Peyer's patch (tissue), 4 donors: ENCODE measurements at regions not wholly inside any gene's neighbourhood (a gene's known extent, or its start where the extent isn't known, plus 50 kb on each side); places are given as distances from the start of the nearest gene placed in this dataset.

Experiments
- DNase-seq, 3 donors: peaks; one replicate each; pipeline ENCODE4 v3.0.0-alpha.2; 2017 to 2019
- H3K27ac ChIP-seq, 4 donors: fragments of 200-600 bp; sonication (generic); one replicate each; pipeline ENCODE4 v1.5.1; 2016 to 2019
- H3K27me3 ChIP-seq, 2 donors: fragments of 200-600 bp; sonication (generic); one replicate each; pipeline ENCODE4 v1.5.1; 2019
- H3K36me3 ChIP-seq, 3 donors: fragments of 200-600 bp; sonication (generic); one replicate each; pipeline ENCODE4 v1.5.1; 2016 to 2019
- H3K4me1 ChIP-seq, 4 donors: fragments of 200-600 bp; sonication (generic); one replicate each; pipeline ENCODE4 v1.5.1; 2016 to 2019
- H3K4me3 ChIP-seq, 4 donors: fragments of 200-600 bp; sonication (generic); 1 replicate in 3 of 4; 2 replicates in 1 of 4; pipeline ENCODE4 v1.5.1; 2016 to 2019; ENCODE audit warnings: mild to moderate bottlenecking in 1 of 4
- H3K9me3 ChIP-seq, 4 donors: fragments of 200-600 bp; sonication (generic); one replicate each; pipeline ENCODE4 v1.5.1; 2016 to 2019; ENCODE audit warnings: mild to moderate bottlenecking in 1 of 4
- CTCF ChIP-seq, 6 experiments: fragments of 450-650 bp in 4 of 6; fragments of 200-600 bp in 2 of 6; sonication (generic) in 1 of 6; IDR thresholded peaks; one replicate each; pipeline ENCODE4 v1.5.1; 2017 to 2019; ENCODE audit warnings: antibody characterized with exemption in 6 of 6, mild to moderate bottlenecking in 3 of 6, moderate library complexity in 1 of 6
- POLR2A ChIP-seq, 2 donors: fragments of 450-650 bp; IDR thresholded peaks; one replicate each; pipeline ENCODE4 v1.5.1; 2017; ENCODE audit warnings: antibody characterized with exemption in 2 of 2, mild to moderate bottlenecking in 2 of 2, moderate library complexity in 2 of 2

- DNase-seq: no peak
- no peak overlapping the region for H3K4me3 ChIP-seq
- no peaks in the 10 kb centered on the region for H3K27me3 ChIP-seq
- peaks cover 0 to 10% (median 0%) of the 10 kb centered on the region in 4 donors for H3K4me1 ChIP-seq
- H3K9me3 ChIP-seq: no peaks in the 10 kb centered on the region
- TF ChIP-seq CTCF (IDR thresholded peaks at IDR 0.05): no peak
- TF ChIP-seq POLR2A (IDR thresholded peaks at IDR 0.05): no peak
- no peak overlapping the region for H3K27ac ChIP-seq
- H3K36me3 ChIP-seq: no peaks in the 10 kb centered on the region
These were observed 146.2 kb upstream of the KLF6 start for GRCh38 chr10:3931224-3931623.

GRCh38 chr10:3928569-3928968, 143.6 kb upstream of the KLF6 start:
- Histone ChIP-seq H3K4me3 (no peak overlapping the region), H3K27ac (no peak overlapping the region), H3K9me3 (no peaks in the 10 kb centered on the region), H3K4me1 (peaks cover 0 to 6% (median 0%) of the 10 kb centered on the region in 4 donors), H3K36me3 (no peaks in the 10 kb centered on the region), H3K27me3 (no peaks in the 10 kb centered on the region)
- DNase-seq: no peak
- TF ChIP-seq POLR2A (IDR thresholded peaks at IDR 0.05): no peak
- no peak for TF ChIP-seq CTCF (IDR thresholded peaks at IDR 0.05)

- no peaks in the 10 kb centered on the region for H3K9me3 ChIP-seq
- H3K36me3 ChIP-seq: no peaks in the 10 kb centered on the region
- DNase-seq: no peak
- H3K4me1 ChIP-seq: peaks cover 0 to 6% (median 0%) of the 10 kb centered on the region in 4 donors
- H3K27ac ChIP-seq: no peak overlapping the region
- TF ChIP-seq CTCF (IDR thresholded peaks at IDR 0.05): no peak
- no peak for TF ChIP-seq POLR2A (IDR thresholded peaks at IDR 0.05)
- no peak overlapping the region for H3K4me3 ChIP-seq
- H3K27me3 ChIP-seq: no peaks in the 10 kb centered on the region
These were observed 143.1 kb upstream of the KLF6 start for GRCh38 chr10:3928078-3928477.

- H3K4me3 ChIP-seq: no peak overlapping the region
- H3K27ac ChIP-seq: no peak overlapping the region
- no peaks in the 10 kb centered on the region for H3K9me3 ChIP-seq
- H3K4me1 ChIP-seq: peaks cover 0 to 6% (median 0%) of the 10 kb centered on the region in 4 donors
- no peaks in the 10 kb centered on the region for H3K36me3 ChIP-seq
- DNase-seq: no peak
- TF ChIP-seq CTCF (IDR thresholded peaks at IDR 0.05) (no peak), POLR2A (IDR thresholded peaks at IDR 0.05) (no peak)
- H3K27me3 ChIP-seq: no peaks in the 10 kb centered on the region
These were observed 141.9 kb upstream of the KLF6 start for GRCh38 chr10:3926675-3927525.

- no peak overlapping the region for H3K27ac ChIP-seq
- TF ChIP-seq CTCF (IDR thresholded peaks at IDR 0.05) (no peak), POLR2A (IDR thresholded peaks at IDR 0.05) (no peak)
- peaks cover 0 to 6% (median 0%) of the 10 kb centered on the region in 4 donors for H3K4me1 ChIP-seq
- no peak overlapping the region for H3K4me3 ChIP-seq
- H3K9me3 ChIP-seq: no peaks in the 10 kb centered on the region
- no peak for DNase-seq
- H3K27me3 ChIP-seq: no peaks in the 10 kb centered on the region
- H3K36me3 ChIP-seq: no peaks in the 10 kb centered on the region
These were observed 141.2 kb upstream of the KLF6 start for GRCh38 chr10:3926258-3926657.
